ENCODE measurements at regions not wholly inside any gene's neighbourhood (a gene's known extent, or its start where the extent isn't known, plus 50 kb on each side); places are given as distances from the start of the nearest gene placed in this dataset.
"Not testable (repeated sequence)": the region's sequence is repeated elsewhere in the genome, so short reads cannot be mapped to it uniquely, and the experiment has no call there.

- Mint-ChIP-seq H3K36me3 (peaks cover 7% of the 10 kb centered on the region), H3K27me3 (ENCODE audit: low read depth) (no peaks in the 10 kb centered on the region), H3K27ac (no peak overlapping the region), H3K9me3 (peaks cover 26% of the 10 kb centered on the region), H3K4me1 (peaks cover 20% of the 10 kb centered on the region), H3K4me3 (no peak overlapping the region)
- ATAC-seq (peak; percentile 94), DNase-seq (ENCODE audit: low spot score) (no peak)
- ChIA-PET POLR2A (no interaction called here), CTCF (interaction anchor here (1.0 kb wide), 1 partner anchor 75 kb away, joined by 3 read pairs; no protein-coding TSS in a partner anchor)
- TF ChIP-seq TEAD4 (CRISPR knock-in tag; IDR thresholded peaks at IDR 0.05) = no peak
- TF ChIP-seq, protein P1, sequence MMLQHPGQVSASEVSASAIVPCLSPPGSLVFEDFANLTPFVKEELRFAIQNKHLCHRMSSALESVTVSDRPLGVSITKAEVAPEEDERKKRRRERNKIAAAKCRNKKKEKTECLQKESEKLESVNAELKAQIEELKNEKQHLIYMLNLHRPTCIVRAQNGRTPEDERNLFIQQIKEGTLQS (CRISPR knock-in tag; conservative IDR thresholded peaks at IDR 0.05) = no peak
- no peak for TF ChIP-seq NFATC4 (CRISPR knock-in tag; IDR thresholded peaks at IDR 0.05)
- TF ChIP-seq ETV6 (CRISPR knock-in tag; IDR thresholded peaks at IDR 0.05) = no peak
- TF ChIP-seq NR1H2 (CRISPR knock-in tag; IDR thresholded peaks at IDR 0.05) = no peak
- no peak for TF ChIP-seq ELF4 (CRISPR knock-in tag; IDR thresholded peaks at IDR 0.05; ENCODE audit: low read depth)
- TF ChIP-seq EMX1 (CRISPR knock-in tag; IDR thresholded peaks at IDR 0.05) = no peak
- TF ChIP-seq MYBL2 (CRISPR knock-in tag; IDR thresholded peaks at IDR 0.05) = no peak
Measured at GRCh38 chr3:168939651-168940238, 723.8 kb downstream of the MECOM start.

GRCh38 chr3:168933614-168934013, 729.9 kb downstream of the MECOM start:
- no peak for DNase-seq (ENCODE audit: low spot score)
- peaks cover 45% of the 10 kb centered on the region for H3K36me3 Mint-ChIP-seq
- TF ChIP-seq AR (CRISPR knock-in tag; IDR thresholded peaks at IDR 0.05) (no peak), RORB (CRISPR knock-in tag; IDR thresholded peaks at IDR 0.05) (no peak), OVOL2 (CRISPR knock-in tag; IDR thresholded peaks at IDR 0.05; ENCODE audit: borderline replicate concordance) (no peak), JUN (CRISPR knock-in tag; IDR thresholded peaks at IDR 0.05) (no peak), KAT7 (CRISPR knock-in tag; IDR thresholded peaks at IDR 0.05; ENCODE audit: borderline replicate concordance) (no peak)
- no peak overlapping the region for H3K27ac Mint-ChIP-seq
- ChIA-PET CTCF (no interaction called here), POLR2A (no interaction called here)
- H3K27me3 Mint-ChIP-seq (ENCODE audit: low read depth) = peaks cover 4% of the 10 kb centered on the region; the same call in 1 of the 2 replicates
- peaks cover 71% of the 10 kb centered on the region for H3K9me3 Mint-ChIP-seq
- no peak for ATAC-seq
- no peak overlapping the region for H3K4me3 Mint-ChIP-seq
- H3K4me1 Mint-ChIP-seq = peaks cover 11% of the 10 kb centered on the region

GRCh38 chr3:168929997-168930396, 733.5 kb downstream of the MECOM start:
- CTCF ChIA-PET, POLR2A ChIA-PET: not testable (repeated sequence)
- peaks cover 47% of the 10 kb centered on the region for H3K9me3 Mint-ChIP-seq

GRCh38 chr3:168926426-168926825, 737.1 kb downstream of the MECOM start:
- Mint-ChIP-seq H3K36me3 (peaks cover 9% of the 10 kb centered on the region), H3K4me3 (no peak overlapping the region), H3K27me3 (ENCODE audit: low read depth) (no peaks in the 10 kb centered on the region), H3K9me3 (peaks cover 18% of the 10 kb centered on the region), H3K27ac (no peak overlapping the region), H3K4me1 (peaks cover 31% of the 10 kb centered on the region)
- DNase-seq (ENCODE audit: low spot score) (no peak), ATAC-seq (no peak)
- POLR2A ChIA-PET = no interaction called here
- CTCF ChIA-PET = no interaction called here
- TF ChIP-seq, protein P2, sequence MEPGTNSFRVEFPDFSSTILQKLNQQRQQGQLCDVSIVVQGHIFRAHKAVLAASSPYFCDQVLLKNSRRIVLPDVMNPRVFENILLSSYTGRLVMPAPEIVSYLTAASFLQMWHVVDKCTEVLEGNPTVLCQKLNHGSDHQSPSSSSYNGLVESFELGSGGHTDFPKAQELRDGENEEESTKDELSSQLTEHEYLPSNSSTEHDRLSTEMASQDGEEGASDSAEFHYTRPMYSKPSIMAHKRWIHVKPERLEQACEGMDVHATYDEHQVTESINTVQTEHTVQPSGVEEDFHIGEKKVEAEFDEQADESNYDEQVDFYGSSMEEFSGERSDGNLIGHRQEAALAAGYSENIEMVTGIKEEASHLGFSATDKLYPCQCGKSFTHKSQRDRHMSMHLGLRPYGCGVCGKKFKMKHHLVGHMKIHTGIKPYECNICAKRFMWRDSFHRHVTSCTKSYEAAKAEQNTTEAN (CRISPR knock-in tag; IDR thresholded peaks at IDR 0.05) = no peak
- TF ChIP-seq ZNF425 (CRISPR knock-in tag; conservative IDR thresholded peaks at IDR 0.05) = no peak
- no peak for TF ChIP-seq MYBL2 (CRISPR knock-in tag; IDR thresholded peaks at IDR 0.05)
- TF ChIP-seq GABPB1 (CRISPR knock-in tag; IDR thresholded peaks at IDR 0.05) = no peak
- TF ChIP-seq ZMAT4 (CRISPR knock-in tag; IDR thresholded peaks at IDR 0.05) = no peak
- no peak for TF ChIP-seq PRDM15 (CRISPR knock-in tag; IDR thresholded peaks at IDR 0.05)
- no peak for TF ChIP-seq ZNF671 (CRISPR knock-in tag; IDR thresholded peaks at IDR 0.05)
- TF ChIP-seq KAT7 (CRISPR knock-in tag; IDR thresholded peaks at IDR 0.05; ENCODE audit: borderline replicate concordance) = no peak
- no peak for TF ChIP-seq NR1H2 (CRISPR knock-in tag; IDR thresholded peaks at IDR 0.05)

More at GRCh38 chr3:168929997-168930396, 733.5 kb downstream of the MECOM start:
- not testable (repeated sequence) for H3K27me3 Mint-ChIP-seq (ENCODE audit: low read depth); H3K4me3 Mint-ChIP-seq; H3K27ac Mint-ChIP-seq
- peak; percentile 14 for DNase-seq (ENCODE audit: low spot score)
- ATAC-seq = peak; percentile 58; the same call in 1 of the 2 replicates
- peaks cover 21% of the 10 kb centered on the region for H3K4me1 Mint-ChIP-seq
- H3K36me3 Mint-ChIP-seq = peaks cover 38% of the 10 kb centered on the region
